ENCODE measurements at regions not wholly inside any gene's neighbourhood (a gene's known extent, or its start where the extent isn't known, plus 50 kb on each side); places are given as distances from the start of the nearest gene placed in this dataset.

DNA sequence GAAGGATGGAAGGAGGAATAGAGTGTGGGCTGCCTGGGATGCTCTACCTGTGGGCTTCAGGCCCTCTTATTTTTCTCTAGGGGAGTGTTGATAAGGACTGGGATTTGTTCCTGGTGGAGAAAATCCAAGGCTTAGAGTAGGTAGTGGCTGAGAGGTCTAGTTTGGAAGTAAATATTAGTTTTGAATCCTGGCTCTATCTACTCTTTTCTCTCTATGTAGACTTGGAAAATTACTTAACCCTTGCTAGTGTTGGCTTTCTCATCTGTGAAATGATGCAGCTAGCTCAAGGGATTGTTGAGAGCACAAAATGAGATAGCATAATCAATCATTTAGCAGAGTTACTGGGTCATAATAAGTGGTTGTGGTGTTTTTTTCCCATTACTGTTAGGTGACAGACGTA is 102.7 kb upstream of the MLIP start:
- no peak for DNase-seq (ENCODE audit: low spot score in 2 of 2)
- 85 to 98% methylated on average over 1 of the region's 1 CpG for WGBS, 2 donors
- H3K4me3 ChIP-seq: no peak overlapping the region
- no peak overlapping the region for H3K27ac ChIP-seq
- H3K36me3 ChIP-seq: no peaks in the 10 kb centered on the region
- TF ChIP-seq EP300 (IDR thresholded peaks at IDR 0.05) (no peak), CTCF (IDR thresholded peaks at IDR 0.05) (no peak), POLR2A (IDR thresholded peaks at IDR 0.05) (no peak)
- H3K9me3 ChIP-seq: no peaks in the 10 kb centered on the region
- no peaks in the 10 kb centered on the region for H3K27me3 ChIP-seq
- H3K4me1 ChIP-seq: peaks cover 0 to 25% (median 4%) of the 10 kb centered on the region in 4 donors

GRCh38 chr6:54009052-54009654 is 102.1 kb upstream of the MLIP start:
- DNase-seq (ENCODE audit: low spot score in 2 of 2): no peak
- Histone ChIP-seq H3K4me1 (peaks cover 0 to 25% (median 4%) of the 10 kb centered on the region in 4 donors), H3K27me3 (no peaks in the 10 kb centered on the region), H3K27ac (no peak overlapping the region), H3K4me3 (no peak overlapping the region), H3K9me3 (no peaks in the 10 kb centered on the region), H3K36me3 (no peaks in the 10 kb centered on the region)
- WGBS, 2 donors: 78 to 83% methylated on average over 5 of the region's 5 CpGs
- no peak for TF ChIP-seq CTCF (IDR thresholded peaks at IDR 0.05)
- TF ChIP-seq POLR2A (IDR thresholded peaks at IDR 0.05): no peak
- no peak for TF ChIP-seq EP300 (IDR thresholded peaks at IDR 0.05)

GRCh38 chr6:54010340-54011276 is 100.6 kb upstream of the MLIP start:
- Histone ChIP-seq H3K9me3 (no peaks in the 10 kb centered on the region), H3K27ac (peak overlapping the region in 2 of 4 donors; percentile 66 to 73), H3K36me3 (no peaks in the 10 kb centered on the region), H3K27me3 (no peaks in the 10 kb centered on the region), H3K4me3 (peak overlapping the region in 2 of 4 donors; percentile 1 to 12), H3K4me1 (peaks cover 0 to 25% (median 4%) of the 10 kb centered on the region in 4 donors)
- TF ChIP-seq CTCF (IDR thresholded peaks at IDR 0.05): no peak
- TF ChIP-seq EP300 (IDR thresholded peaks at IDR 0.05): peak in 1 of 2 donors; percentile 23
- no peak for TF ChIP-seq POLR2A (IDR thresholded peaks at IDR 0.05)
- WGBS, 2 donors: 55 to 66% methylated on average over 7 of the region's 7 CpGs
- peak in 1 of 2 donors; percentile 8 for DNase-seq (ENCODE audit: low spot score in 2 of 2)

DNA sequence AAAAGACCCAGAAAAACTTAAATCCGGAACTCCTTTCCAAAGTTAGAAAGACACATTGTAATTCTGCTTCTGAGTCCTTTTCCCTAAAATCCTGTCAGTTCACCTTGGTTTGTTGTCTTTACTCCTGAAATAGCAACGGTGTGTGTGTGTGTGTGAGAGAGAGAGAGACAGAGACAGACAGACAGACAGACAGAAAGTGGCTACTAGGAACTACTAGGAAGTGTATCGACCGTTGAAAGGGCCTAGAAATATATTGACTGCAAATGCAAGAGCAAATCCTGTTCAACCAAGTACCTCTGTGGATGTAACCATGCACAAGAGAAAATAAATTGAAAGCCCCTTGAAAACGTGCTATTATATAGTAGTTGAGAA is 100.0 kb upstream of the MLIP start:
- peak overlapping the region in 2 of 4 donors; percentile 1 to 12 for H3K4me3 ChIP-seq
- no peak for DNase-seq (ENCODE audit: low spot score in 2 of 2)
- TF ChIP-seq CTCF (IDR thresholded peaks at IDR 0.05): no peak
- TF ChIP-seq EP300 (IDR thresholded peaks at IDR 0.05): no peak
- TF ChIP-seq POLR2A (IDR thresholded peaks at IDR 0.05): no peak
- WGBS, 2 donors: 66 to 71% methylated on average over 5 of the region's 5 CpGs
- H3K36me3 ChIP-seq: no peaks in the 10 kb centered on the region
- H3K9me3 ChIP-seq: no peaks in the 10 kb centered on the region
- no peaks in the 10 kb centered on the region for H3K27me3 ChIP-seq
- H3K27ac ChIP-seq: peak overlapping the region in 2 of 4 donors; percentile 66 to 70
- H3K4me1 ChIP-seq: peaks cover 0 to 25% (median 4%) of the 10 kb centered on the region in 4 donors

DNA sequence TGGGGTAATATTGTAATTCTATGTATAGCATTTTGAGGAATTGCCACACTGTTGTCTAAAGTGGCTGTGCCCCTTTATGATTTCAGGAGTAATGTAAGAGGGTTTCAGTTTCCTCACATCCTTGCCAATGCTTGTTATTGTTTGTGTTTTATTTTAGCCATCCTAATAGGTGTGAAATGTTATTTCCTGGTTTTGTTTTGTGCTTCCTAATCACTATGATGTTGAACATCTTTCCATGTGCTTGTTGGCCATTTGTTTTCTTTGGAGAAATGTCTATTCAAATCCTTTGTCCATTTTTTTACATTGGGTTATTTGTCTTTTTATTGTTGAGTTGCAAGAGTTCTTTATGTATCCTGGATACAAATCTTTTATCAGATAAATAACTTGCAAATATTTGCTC is 97.3 kb upstream of the MLIP start:
- Histone ChIP-seq H3K27ac (no peak overlapping the region), H3K4me1 (peaks cover 0 to 25% (median 4%) of the 10 kb centered on the region in 4 donors), H3K9me3 (no peaks in the 10 kb centered on the region), H3K27me3 (no peaks in the 10 kb centered on the region), H3K4me3 (no peak overlapping the region), H3K36me3 (no peaks in the 10 kb centered on the region)
- DNase-seq (ENCODE audit: low spot score in 2 of 2): no peak
- no peak for TF ChIP-seq CTCF (IDR thresholded peaks at IDR 0.05)
- TF ChIP-seq EP300 (IDR thresholded peaks at IDR 0.05): no peak
- no peak for TF ChIP-seq POLR2A (IDR thresholded peaks at IDR 0.05)

Measured in tibial nerve (tissue), 4 donors.